GM21367 (cell line): ENCODE measurements at regions not wholly inside any gene's neighbourhood (a gene's known extent, or its start where the extent isn't known, plus 50 kb on each side); places are given as distances from the start of the nearest gene placed in this dataset.

Source experiments
- ATAC-seq: cut with Tn5 transposase; IDR thresholded peaks from one replicate; pipeline ENCODE4 v1.9.1; 2021; ENCODE audit not compliant: unreplicated experiment

DNA sequence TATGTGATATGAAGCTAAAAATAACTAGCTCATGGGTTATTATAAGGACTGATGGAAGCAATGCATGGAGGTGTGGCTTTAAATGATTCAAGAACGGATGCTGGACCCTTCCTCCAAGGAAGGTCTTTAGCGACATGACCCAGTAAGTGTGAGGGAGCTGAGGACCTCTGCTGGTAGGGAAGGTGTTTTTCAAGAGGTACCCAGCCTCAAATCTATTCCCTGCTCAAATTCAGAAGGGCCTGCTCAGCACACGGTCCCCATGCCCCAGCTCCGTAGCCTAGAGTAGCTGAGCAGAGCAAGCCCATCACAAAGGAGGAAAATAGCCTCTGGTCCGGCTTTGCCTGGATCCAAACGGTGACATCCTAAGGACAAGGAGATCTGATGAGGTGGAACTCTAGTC is 266.2 kb upstream of the IGF1R start:
- no peak for ATAC-seq

DNA sequence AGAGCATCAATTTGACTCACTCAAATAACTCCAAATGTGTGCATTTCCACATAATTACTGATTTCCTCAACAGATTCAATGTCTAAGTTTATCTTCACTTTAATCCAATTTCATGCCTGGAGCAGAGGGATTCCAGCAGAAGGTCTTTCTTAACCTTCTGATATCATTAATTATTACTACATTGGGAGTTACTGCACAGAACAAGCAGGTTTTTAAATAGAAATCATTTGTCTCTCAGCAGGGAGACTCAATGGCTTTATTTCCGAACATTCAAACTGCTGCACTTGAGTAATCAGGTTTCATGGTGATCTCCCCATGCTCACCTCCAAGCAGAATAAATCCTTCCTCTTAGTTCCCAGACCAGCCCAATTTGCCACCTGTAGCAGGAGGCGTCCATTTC is 264.8 kb upstream of the IGF1R start:
- ATAC-seq = no peak

DNA sequence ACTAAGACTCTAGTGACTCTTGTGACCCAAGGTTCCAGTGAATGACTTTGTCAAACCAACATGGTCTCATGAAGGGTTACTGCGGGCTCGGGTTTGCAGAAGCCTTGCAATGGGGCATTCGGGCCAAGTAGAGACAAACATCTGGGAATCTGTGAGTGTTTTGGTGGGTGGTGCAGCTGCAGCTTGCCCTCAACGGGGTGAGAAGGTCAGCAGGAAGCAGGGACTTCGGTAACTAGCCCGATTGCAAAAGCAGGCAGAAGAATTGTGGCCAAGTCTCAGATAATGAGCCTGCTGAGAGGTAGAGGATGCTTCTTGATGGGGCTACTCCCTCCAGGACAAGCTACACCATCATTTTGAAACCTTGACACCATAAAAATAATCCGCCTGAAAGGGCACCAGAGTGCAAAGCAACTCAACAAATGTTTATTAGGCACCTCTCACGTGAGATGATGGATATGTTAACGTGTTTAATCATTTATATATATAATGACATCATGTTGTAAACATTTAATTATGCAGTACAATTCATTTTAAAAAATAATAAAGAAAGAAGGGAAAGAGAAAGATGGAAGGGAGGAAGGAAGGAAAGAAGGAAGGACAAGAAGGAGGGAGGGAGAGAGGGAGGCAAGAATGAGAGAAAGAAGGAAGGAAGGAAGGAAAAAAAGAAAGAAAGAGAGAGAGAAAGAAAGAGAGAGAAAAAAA is 263.9 kb upstream of the IGF1R start:
- no peak for ATAC-seq

DNA sequence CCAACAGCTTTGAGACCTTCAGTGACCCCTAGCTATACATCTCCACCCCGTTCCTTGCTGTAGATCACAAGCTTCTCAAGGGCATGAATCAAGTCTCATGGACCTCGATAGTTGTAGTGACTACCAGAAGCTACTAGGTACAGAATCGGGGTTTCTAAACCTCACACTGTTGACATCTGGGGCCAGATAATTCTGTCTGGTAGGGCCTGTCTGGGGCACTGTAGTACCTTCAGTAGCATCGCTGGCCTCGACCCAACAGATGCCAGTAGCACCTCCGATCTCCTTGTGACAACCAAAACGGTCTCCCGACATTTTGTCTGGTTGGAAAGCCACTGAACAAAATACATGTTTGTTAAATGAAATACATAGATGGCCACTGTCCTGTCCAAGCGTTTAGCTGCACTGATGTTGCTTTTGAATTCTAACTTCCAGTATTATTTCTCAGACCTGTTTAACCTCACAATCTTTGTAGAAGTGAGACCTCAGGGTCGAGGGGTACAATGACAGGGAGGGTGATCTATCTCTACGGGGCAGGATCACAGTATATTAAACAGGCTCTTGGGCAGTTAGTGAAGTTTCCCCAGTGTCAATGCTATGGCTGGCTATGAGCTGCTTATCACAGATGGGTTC is 262.5 kb upstream of the IGF1R start:
- no peak for ATAC-seq

DNA sequence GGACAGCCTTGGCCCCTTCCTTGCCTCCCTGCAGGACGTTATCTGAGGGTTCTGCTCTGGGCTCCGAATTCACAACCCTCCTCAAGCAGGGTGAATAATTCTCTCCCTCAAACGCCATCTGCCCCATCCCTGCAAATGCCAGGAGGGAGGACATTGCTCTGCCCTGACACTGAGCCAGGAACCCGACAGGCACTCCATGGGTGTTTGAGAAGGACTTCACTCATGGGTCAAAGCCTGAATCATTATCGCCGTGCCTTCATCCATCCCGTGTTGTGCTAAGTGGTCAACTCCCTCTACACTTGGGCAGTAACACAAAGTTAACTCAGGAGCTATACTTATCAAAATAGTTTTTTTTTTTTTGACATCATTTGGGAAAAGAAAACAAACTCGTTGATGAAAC is 261.8 kb upstream of the IGF1R start:
- no peak for ATAC-seq

DNA sequence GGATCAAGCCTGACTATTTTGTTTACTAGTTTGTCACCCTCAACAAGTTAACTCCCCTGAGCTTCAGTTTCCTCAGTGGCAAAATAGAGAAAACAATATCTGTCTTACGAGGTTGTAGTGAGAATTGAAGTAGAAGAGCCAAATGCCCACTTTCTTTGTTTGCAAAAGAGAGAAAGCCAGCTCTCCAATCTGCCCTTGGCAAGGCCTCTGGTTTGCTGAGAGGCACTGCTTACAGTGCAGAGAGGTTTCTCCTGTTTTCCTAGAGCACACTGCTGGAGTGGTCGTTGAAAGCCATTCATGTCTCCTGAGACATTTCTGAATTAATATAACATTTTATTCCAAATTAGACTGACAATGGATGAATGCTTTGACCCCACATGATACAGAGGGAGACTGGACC is 260.5 kb upstream of the IGF1R start:
- no peak for ATAC-seq

DNA sequence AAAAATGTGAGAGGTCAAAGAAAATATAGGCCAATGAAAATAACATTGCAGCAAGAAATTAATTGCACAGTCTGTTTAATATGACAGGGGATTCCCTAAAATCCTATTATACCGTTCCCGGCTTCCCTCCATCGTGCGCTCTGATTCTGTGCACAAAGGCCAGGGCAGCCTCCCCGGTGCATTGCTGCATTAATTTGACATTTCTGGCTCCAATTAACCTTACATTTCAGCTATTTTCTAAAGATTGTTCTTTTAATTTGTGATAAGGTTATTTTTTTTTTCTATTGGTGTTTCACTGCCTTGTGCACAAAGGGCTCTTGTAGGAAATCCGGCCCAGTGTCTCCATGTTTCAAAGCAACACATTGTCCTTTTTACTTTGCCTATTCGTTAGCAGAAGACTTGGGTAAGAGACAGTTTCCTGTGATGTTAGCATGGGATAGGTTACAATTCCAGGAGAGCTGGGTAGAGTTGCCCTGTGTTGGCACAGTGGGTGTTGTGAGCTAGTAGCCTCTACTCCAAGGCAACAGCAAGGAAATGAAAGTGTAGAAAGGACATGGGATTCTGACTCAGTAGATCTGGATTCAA is 257.3 kb upstream of the IGF1R start:
- ATAC-seq = no peak

DNA sequence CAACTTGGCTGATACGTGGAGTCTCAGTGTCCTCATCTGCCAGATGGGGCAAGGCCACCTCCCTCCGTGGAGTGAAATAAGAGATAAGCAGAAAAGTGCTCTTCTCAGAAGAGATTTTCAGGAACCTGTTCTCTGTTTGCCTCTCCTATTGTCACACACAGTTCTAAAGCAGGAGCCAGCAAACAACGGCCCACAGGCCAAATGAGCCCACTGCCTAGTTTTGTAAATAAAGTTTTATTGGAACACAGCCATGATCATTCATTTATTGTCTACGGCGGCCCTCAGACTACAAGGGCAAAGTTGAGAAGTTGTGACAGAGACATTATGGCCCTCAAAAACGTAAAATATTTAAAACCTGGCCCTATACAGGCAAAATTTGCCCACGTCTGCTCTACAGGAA is 256.8 kb upstream of the IGF1R start:
- no peak for ATAC-seq

DNA sequence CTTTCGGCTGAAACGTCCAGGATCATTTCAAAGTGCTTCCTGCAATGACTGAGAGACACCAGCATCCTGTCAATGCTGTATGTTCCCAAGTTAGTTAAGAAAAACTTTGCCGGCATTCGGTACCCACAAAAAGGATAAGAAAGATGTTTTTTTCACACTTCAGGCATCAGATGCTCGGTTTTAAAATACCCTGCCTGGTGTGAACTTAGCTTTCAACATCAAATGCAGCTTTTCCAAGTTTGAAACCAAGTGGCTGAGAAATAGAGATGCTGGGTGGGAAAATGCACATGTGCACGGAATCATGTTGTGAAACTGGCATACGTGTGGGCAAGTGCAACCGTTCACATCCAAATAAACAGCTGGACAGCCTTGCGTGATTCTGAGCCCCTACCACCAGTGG is 254.9 kb upstream of the IGF1R start:
- no peak for ATAC-seq

DNA sequence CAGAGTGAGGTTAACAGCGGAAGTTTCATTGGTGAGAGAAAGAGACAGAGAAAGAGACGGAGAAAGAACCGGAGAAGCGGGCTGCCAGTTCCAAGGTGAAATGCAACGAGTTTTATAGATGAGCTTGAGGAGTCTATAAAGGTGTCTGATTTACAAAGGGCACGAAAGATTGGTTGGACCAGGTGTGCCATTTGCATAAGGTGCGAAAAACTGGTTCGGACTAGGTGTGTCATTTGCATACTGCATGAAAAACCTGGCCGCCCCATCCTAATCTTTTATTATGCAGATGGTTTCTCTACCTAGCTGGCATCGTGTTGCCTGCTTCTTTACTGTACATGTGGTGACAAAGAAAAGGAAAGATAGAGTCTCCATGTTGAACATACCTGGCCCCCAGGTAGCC is 253.8 kb upstream of the IGF1R start:
- no peak for ATAC-seq

DNA sequence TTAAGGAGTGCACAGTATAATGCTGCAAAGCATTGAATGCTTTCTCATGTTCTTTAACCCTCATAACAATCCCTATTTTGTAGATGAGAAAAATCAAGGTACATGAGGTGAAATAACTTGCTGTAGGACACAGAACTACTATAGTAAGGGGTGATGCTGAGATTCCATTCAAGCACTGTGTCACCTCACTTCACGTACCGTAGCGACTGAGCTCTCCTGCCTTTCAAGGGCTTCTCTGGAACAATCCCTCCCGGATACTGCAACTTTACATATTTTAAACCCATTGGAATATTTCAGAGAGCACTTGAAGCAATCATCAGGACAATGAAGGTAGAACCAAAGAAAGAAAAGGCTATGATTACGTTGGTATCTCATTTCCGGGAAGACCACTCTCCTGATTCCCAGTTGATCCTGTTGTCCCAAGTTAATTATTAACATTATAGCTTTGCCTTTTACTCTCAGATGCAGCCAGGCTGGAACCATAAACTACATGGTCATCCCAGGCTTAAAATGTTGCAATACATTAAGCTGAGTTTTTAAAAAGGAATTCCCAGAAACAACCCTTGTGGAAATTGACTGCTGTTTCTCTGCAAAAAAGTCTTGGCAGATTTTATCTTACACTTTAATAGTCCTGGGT is 252.2 kb upstream of the IGF1R start:
- no peak for ATAC-seq

DNA sequence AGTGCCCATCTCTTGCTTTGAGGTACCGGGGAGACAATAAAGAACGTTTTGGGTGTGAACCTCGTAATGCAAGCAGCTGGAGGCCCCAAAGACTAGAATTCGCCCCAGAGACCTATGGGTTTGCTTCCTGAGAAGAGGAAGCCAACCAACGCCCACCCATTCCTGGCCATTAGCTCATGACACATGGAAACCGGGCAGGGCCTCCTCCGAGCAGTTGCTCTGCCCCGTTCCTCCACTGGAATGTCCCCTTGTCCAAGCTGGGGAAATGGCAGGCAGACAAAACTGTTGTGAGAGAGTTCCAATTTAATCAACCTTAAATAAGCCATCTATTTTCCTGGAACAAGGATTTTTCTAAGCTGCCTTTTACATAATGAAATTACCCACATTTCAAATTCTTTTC is 250.9 kb upstream of the IGF1R start:
- no peak for ATAC-seq

DNA sequence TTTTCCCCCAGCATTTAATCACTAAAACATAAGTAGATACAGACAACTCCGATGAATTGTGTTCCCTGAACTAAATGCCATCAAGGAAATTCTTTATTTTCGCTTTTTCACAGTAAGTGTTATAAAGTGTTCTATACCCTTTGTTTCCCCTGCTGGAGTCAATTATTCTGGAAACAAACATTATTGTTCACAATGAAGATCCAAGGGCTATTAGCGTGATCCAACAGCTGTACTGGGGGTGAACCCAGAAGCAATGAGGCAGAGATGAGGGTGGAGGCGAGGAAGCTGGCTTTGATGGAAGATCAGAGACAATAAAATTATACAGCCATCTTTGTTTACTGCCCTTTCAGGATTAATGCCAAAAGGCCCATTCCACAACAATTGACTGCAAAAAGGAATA is 250.3 kb upstream of the IGF1R start:
- ATAC-seq = no peak

DNA sequence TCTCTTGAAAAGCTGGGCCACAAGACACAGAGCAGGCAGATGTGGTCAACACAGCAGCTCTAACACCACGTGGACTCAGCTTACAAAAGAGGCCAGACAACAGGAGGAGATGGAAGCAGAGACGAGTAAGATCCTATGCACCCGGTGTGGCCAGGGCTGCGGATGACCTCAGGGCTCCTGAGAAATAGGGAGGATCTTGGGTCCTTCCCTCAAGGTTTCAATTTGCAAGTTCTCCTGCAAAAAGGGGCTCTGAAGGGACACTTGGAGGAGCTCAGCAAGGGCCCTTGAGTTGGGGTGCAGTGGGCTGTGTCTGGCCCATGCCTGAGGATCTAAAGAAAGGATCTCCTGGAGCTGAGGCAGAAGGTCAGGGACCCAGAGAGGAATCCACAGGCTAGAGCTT is 249.5 kb upstream of the IGF1R start:
- no peak for ATAC-seq

DNA sequence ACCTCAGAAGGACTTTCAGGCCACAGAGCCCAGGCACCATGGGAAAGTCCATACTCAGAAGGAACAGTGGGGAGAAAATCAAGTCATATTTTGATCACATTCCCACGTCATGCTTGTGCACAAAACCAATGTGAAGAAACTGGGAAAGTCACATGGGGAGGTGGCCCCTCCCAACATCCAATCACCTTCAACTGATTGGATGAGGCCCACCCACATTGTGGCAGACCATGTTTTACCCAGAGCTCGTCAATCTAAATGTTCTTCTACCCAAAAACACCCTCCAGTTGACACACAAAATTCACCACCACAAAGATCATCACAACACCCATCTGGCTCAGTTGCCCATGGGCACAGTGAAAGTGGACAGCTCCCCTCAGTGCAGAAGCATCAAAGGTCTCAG is 248.2 kb upstream of the IGF1R start:
- ATAC-seq = no peak

DNA sequence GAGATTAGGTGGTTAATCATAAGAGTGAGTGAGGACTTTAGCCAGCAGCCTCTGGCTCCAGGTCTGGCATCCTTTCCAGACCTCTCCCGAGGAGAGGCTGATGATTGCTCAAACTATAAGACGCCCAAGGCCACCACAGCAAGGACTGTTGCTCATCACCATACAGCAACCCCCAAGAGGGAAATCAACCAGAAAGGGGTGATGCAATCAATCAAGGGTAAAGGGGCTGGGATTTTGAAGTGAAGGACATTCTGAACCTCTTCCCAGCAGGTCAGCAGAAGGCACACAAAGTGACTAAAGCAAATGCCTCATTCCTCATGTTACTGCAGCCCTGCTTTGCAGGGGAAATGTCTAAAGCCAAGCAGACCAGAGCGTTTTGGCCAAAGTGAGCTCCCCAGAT is 247.3 kb upstream of the IGF1R start:
- ATAC-seq = no peak

DNA sequence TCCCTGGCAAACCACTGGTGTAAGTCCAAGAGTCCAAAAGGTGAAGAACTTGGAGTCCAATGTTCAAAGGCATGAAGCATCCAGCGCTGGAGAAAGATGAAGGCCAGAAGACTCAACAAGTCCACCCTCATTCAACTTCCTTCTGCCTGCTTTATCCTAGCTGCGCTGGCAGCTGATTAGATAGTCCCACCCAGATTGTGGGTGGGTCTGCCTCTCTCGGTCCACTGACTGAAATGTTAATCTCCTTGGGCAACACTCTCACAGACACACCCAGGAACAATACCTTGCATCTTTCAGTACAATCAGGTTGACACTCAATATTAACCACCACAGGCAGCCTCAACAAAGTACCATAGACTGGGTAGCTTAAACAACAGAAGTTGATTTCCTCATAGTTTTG is 245.9 kb upstream of the IGF1R start:
- ATAC-seq = no peak

DNA sequence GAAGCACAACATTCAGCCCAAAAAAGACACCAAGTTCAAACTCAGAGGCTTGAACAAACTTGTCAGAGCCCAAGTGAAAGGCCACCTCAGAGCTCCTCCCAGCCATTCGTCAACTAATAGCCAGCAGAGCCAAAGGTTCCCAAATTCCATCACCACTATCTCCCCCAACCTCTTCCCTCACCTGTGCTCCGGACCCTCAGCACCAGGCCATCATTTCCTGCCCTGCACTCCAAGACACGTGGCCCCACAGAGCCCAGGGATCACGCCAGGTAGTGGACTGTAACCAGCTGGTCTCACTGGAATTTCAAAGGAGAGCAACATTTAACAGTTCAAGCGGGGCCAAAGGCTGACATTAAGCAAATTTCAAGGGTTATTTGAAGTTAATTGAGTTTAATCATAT is 245.2 kb upstream of the IGF1R start:
- no peak for ATAC-seq

DNA sequence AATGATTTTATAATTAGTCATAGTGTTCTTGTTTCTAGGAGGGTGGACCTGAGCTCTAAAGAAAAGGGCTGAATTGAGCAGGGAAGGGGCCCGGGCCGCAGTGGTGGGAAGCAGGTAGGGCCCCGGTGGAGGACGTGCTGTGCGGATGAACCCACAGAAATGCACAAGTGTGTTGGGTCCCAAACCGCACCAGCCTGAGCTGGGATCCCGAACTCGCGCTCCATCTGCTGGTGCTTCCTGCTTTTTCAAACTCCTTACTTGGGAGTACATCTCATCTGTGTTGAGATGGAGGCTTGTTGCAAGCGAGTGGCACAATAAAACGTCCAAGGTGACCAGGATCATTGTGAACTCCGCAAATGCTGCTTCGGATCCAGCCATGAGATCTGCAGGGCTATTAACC is 244.8 kb upstream of the IGF1R start:
- ATAC-seq = no peak

DNA sequence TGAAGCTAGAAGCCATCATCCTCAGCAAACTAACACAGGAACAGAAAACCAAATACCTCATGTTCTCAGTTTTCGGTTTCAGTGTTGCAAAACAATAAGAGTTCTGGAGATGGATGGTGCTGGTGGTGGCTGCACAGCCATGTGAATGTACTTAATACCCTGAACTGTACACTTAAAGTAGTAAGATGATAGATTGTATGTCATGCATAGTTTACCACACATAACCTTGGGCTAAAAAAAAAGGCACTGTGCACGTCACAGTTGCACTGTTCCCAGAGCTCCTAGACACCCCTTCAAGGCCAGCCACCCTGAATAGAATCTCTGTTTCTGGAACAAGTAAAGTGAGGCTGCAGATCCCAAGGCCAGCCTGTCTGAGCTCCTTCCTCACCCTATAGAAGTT is 243.3 kb upstream of the IGF1R start:
- no peak for ATAC-seq

DNA sequence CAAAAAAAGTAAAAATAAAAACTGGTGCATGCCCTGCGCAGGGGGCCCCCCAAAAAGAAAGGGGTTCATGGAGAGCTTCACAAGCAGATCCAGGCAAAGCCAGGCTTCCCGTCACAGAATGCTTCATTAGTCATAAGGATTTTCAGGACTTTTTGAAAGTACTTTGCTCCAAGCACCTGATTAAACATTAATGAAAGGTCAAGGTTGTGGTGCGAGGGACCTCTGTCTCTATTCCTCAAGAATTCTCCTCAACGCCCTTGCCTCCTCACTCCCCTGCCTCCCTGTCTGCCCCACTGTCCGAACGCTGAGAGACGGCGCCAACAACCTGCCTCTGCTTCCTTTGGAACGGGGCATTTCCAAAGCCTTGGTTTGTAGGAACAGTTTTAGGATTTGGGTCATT is 240.1 kb upstream of the IGF1R start:
- ATAC-seq = no peak

DNA sequence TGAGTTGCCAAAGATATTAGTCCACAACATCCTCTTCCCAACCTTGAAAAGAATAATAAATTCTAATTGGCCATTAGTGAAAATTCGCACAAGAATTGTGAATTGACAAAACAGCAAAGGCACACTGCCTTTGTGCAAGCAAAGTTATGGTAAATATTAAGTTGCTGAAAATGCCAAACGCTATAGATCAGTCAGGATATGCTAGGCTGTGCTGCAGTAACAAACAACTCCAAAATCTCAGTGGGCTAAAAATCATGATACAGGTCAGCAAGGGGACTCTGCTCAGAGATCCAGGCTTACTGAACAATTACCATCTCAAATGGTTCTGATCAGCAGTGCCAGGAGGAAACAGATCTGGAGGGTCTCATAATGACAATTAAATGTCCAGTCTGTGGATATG is 238.0 kb upstream of the IGF1R start:
- no peak for ATAC-seq
